HUDEP-2 (cell line): ENCODE measurements at regions not wholly inside any gene's neighbourhood (a gene's known extent, or its start where the extent isn't known, plus 50 kb on each side); places are given as distances from the start of the nearest gene placed in this dataset.

Source experiments
- DNase-seq, 76 experiments: peaks; one replicate each; lab custom pipeline; 2025; ENCODE audit not compliant: unreplicated experiment in 76 of 76; lab: John Stamatoyannopoulos, UW

DNA sequence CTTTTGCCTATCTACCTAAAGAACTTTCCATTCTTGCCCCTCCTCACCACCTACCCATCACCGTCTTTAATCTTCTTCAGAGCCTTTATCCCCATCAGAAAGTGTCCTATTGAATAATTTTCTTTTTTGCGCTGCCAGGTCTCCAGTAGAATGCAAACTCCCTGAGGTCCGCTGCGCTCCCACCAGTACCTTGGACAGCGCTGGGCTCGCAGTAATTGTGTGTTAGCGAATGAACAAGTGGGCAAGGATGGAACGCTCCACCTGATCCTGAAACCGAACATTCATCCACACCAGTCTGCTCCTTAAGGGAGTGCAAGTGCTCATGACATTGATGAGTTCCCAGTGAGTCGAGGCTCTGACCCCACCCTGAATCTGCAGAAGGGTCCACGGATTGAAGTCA is 391.2 kb downstream of the CDH26 start:
- DNase-seq: no peak

DNA sequence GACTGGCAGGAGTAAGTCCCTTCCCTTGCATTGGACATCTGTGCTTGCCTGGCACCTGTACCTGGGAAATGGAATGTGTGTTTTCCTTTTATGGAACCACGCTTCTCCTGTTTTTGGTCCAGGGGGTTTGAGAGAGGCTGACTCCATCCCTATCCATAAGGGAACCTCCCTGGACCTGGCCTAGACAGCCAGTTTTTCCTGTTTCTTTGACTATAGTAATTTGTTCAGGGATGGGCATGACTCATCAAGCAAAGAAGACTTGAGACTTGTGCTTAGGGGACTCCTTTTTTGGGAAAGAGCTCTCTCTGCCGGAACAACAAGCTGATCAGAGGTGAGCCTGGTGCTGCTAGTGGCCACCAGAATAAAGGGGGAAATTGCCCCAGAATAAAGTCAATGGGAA is 393.8 kb downstream of the CDH26 start:
- no peak for DNase-seq

DNA sequence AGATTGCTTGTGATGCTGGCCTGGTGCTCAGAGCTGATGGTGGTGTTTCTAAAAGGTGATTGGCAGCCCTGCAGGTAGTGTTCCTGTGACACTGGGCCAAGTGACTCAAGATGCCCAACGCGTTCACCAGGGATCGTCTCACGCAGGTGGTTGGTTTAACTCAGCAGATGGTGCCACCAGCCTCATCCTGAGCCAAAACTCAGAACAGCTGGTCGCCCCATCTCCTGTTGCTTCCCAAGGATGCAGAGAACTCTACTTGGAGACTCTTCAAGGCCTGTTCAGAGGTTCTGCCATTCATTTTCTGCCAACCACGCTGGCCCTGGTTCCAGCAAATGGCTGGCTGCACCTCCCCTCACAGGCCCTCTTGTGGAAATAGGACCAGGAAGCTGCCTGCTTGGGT is 394.4 kb downstream of the CDH26 start:
- no peak for DNase-seq

DNA sequence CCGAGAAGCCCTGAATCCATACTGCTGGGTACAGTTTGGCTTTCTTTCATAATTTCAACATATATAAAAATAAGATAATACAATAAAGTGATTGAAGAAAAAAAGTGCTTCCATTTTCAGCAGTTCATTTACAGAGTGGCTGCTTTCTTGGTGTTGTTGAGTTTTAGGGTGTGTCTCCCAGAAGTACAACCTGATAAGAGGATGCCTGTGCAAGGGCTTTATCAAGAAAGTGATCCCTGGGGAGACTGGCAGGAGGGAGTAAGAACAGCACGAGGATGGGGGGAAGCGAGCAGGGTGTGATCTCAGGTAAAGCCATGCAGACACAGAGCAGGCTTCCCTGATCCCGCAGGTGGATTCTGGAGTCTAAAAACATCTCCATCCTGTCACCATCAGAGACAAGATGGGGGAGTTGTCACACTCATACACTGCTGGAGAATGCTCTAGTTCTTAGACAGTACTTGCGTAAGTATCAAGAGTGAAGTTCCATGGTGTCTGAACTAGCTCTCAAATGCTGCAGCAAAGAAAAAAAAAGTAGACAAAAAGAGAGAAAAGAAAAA is 395.9 kb downstream of the CDH26 start:
- DNase-seq: peak in 27 of 76 experiments; percentile 2 to 67 (median 18)

DNA sequence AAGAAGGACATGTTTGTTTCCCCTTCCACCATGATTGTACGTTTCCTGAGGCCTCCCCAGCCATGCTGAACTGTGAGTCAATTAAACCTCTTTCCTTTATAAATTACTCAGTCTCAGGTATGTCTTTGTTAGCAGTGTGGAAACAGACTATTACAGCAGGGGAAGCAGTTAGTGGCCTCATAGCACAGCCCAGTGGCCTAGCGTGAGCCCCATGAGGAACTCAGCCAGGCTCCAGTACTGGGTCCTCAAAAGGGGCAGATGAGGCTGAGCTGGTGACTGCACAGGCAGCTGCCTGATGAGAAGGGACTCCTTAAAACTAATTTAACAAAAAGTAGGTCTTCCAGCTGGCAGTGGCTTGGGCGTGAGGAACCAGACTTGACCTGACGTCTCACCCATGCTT is 399.9 kb downstream of the CDH26 start:
- no peak for DNase-seq

DNA sequence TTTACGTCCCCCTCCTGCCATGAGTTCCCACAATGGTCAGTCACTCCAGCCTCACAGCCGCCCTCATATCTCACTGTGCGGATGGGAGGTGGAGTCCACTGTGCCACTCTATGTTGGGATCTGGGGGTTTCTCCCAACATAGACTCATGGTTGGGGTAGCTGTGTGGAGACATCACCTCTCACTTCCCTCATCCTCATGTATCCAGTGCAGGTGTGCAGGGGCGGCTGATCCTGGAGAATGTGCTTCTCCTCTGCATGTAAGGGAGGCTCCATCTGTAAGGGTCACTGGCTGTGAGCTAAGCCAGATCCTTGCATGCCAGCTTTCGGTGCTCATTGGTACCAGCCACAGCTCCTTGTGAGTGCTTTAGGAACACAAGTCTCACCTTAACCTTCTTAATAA is 400.8 kb downstream of the CDH26 start:
- no peak for DNase-seq

DNA sequence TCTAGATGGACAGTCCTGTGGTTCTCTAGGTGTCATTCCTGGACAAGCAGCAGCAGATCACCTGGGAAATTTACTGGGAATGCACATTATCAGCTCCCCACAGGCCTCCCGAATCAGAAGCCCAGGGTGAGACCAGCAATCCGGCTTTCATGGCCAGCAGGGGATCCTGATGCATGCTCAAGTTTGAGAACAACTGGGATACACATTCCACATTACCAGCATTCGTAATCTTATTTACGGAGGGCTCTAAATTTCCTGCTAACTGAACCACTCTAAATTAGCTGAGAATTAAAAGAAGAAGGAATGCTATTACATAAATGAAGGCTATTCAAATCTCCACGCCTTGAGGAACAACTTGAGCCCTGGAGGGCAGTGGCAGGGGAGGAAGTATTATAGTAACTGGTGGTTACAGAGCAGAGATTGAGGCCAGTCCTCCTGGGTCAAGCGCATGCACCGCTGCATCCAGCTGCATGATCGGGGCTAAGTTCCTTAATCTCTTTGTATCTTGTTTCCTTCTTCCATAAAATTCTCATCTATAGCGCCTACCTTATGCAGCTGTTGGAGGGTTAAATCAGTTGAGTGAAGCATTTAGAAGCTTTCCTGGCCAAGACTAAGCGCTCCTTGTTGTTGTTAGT is 403.7 kb downstream of the CDH26 start:
- DNase-seq: no peak

DNA sequence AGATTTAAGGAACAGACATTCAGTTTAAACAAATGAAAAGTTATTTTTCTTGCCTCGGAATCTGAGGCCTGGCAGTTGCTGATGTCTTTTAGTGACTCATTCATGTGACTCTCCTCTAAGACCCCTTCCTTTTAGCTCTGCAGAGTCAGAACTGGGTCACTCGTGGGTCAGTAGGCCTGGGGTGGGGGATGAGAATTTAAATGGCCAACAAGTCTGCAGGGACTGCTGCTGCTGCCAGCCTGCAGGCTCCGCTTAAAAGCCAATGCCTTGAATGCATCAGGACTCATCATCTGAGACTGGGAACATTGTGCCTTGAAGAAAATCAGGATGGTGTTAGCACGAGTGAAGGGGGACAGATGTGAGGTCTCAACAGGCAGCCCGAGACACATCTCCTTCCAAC is 404.3 kb downstream of the CDH26 start:
- no peak for DNase-seq

- no peak for DNase-seq
These were observed 405.5 kb downstream of the CDH26 start for GRCh38 chr20:60363698-60364097.

DNA sequence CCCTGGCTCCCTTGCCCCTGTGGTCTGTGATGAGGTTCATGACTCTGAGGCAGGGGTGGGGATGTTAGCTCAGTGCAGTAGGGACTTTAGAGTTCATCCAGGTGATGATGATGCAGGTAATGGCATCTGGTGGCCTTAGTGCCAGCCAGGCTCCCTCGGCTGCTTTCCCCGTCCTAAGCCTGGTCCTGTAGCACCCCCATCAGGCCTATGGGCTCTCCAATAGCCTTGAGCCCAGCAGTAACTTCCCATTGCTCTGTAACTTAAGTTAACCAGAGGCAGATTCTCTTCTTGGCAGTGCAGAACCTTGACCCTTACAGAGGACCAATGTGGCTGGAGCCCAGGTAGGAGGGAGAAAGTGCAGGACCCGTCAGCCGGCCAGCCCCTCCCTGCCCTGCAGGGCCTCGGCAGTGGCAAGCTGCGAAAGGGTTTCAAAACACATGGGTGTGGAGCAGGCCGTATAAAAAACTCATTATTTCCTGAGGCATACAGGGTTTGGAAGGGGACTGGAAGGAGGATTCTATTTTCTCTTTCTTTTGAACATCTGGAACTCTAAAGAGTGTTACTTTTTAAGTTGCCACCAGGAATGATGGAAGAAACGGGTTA is 406.9 kb downstream of the CDH26 start:
- peak in 12 of 76 experiments; percentile 4 to 18 (median 10) for DNase-seq

GRCh38 chr20:60365882-60366281 is 407.7 kb downstream of the CDH26 start:
- DNase-seq: no peak

GRCh38 chr20:60371384-60371783 is 413.2 kb downstream of the CDH26 start:
- DNase-seq: no peak

DNA sequence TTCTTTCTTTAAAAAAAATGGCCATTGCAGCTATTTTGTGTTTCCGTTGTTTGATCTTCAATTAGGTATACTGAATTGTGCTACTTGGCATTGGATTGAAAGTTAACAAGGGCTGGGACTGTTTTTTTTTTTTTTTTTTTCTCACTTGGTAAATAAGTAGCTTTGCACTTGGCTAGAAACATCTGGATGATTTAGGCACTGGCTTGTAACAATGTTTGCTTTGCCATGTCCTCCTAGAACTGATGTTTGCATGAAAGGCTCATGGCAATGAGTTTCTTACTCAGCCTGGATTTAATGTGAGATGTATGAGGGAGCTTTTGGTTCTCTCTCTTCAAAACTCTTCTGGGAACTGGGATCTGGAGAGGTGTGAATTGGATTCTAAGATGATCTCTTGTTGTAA is 414.1 kb downstream of the CDH26 start:
- DNase-seq: no peak

DNA sequence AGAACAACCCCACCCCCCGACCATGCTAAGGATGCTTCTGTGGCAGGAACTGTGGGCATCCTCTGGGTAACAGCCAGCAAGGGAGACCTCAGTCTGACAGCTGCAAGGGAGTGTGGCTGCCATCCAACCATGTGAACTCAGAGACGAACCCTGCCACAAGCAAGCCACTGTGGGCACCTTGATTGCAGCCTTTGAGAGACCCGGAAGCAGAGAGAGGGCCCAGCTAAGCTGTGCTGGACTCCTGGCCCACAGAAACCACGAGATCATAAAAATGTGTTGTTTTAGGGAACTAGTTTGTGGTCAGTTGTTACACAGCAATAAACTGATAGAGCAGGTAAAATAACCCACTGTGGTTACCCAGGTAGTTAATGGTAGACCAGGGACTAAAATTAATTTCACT is 414.6 kb downstream of the CDH26 start:
- DNase-seq: no peak

DNA sequence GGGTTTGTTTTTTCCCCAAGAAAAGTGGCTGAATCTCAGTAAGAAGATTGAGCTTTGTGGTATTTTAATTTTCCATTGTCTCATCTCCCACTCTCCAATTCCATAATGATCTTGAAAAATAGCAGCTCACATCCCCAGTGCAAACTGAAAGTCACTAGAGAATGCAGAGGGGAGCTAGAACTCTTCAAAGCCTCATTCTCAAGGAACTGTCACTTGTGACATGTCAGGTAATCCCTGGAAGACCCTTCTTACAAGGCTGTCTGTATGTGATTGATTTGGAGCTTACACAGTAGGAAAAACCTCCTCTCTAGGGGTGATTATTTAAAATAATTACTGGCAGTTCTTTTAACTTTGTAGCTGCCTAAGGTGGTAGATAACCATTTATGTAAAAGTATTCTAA is 420.4 kb downstream of the CDH26 start:
- DNase-seq: no peak

GRCh38 chr20:60381643-60382400 is 423.6 kb downstream of the CDH26 start:
- DNase-seq: no peak

GRCh38 chr20:60389441-60389840 is 431.2 kb downstream of the CDH26 start:
- no peak for DNase-seq

DNA sequence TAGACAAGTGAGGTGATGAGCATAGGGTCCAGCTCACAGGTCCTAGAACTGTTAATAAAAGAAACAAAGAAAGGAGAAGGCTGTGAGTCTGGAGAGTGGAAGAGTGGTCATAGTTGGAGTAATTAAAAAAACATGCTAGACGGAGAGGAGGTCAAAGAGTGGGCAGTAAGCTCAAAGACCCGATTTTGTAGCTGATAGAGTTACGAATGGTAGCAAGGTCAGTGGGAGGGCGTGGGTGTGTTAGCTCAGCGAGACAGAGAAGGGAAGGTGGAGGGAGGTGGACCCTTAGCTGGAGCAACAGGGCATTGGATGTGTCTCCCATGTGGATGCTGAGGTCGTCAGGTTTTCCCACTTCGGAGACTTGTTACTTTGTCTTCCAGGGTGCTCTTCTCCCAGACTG is 431.7 kb downstream of the CDH26 start:
- no peak for DNase-seq

DNA sequence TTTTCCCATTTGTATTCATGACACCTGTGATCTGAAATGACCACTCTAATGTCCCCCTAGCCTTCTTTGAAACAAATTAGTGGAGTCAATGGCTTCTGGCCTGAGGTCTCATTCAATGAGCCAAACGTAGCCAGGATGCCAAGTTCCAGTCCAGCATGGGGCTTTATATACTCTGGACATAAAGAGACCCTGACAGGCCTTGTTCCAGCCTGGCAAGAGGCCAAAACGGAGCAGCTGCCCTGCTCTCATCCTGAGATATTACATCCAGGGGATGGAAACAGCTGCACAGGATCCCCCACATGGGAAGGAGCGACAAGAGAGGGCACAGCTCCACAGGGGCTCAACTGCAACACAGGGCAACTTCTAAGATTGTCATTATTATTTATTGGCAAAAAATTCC is 437.8 kb downstream of the CDH26 start:
- no peak for DNase-seq

- DNase-seq: no peak
These were observed 442.3 kb downstream of the CDH26 start for GRCh38 chr20:60400567-60400966.

GRCh38 chr20:60402189-60403058 is 444.2 kb downstream of the CDH26 start:
- no peak for DNase-seq
